GM21360 (cell line): ENCODE measurements at regions not wholly inside any gene's neighbourhood (a gene's known extent, or its start where the extent isn't known, plus 50 kb on each side); places are given as distances from the start of the nearest gene placed in this dataset.

Source experiments
- ATAC-seq: cut with Tn5 transposase; IDR thresholded peaks from one replicate; pipeline ENCODE4 v1.9.1; 2021; ENCODE audit warnings: mild to moderate bottlenecking, moderate library complexity; ENCODE audit not compliant: unreplicated experiment

- ATAC-seq: no peak
Observed at GRCh38 chr7:8378349-8379019, 54.9 kb upstream of the NXPH1 start.

GRCh38 chr7:8379264-8379663 is 54.1 kb upstream of the NXPH1 start:
- no peak for ATAC-seq

GRCh38 chr7:8380130-8380529 is 53.3 kb upstream of the NXPH1 start:
- ATAC-seq: no peak

DNA sequence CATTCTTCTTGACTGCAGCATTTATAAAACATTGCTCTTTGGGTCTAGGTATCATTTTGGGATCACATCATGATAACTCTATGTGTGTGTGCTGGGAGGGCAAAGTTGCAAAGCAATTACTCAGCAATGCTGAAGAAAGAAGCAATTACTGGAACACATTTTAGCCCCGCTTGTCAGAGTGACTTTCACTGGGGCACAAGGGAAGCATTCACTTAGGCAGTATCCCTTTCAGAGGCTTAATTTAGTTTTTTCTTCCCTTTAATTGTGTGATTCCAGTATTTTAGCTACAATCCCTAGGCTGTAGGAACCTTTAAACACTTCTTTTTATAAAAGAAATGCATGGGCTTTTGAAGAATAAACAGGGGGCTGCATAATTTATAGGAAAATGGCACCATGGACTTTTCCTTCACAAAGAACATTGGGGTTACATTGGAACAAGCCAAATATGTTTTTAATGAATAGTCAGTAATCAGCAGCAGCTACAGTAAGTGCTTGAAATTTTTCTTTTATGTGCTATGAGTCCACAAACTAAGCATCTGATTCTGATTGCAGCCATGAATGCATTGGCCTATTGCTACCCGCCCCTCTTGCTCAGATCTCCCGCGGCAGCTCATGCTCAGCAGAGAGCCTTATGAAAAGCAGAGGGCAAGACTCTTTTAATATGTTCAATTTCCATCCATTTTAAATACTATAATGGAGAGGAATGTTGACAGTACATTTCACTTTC is 51.2 kb upstream of the NXPH1 start:
- no peak for ATAC-seq
